DMS 273 treated with DMSO at 0.1 percent for 48 hours (cell line): ENCODE measurements at regions not wholly inside any gene's neighbourhood (a gene's known extent, or its start where the extent isn't known, plus 50 kb on each side); places are given as distances from the start of the nearest gene placed in this dataset.
"Not testable (repeated sequence)": the region's sequence is repeated elsewhere in the genome, so short reads cannot be mapped to it uniquely, and the experiment has no call there.

Source experiments
- DNase-seq: peaks from one replicate; lab custom pipeline; 2025; lab: John Stamatoyannopoulos, UW

- DNase-seq = no peak
Observed at GRCh38 chr5:86228147-86228546, 389.6 kb upstream of the COX7C start.

- DNase-seq = peak; percentile 47
Observed at GRCh38 chr5:86232246-86232645, 385.5 kb upstream of the COX7C start.

DNA sequence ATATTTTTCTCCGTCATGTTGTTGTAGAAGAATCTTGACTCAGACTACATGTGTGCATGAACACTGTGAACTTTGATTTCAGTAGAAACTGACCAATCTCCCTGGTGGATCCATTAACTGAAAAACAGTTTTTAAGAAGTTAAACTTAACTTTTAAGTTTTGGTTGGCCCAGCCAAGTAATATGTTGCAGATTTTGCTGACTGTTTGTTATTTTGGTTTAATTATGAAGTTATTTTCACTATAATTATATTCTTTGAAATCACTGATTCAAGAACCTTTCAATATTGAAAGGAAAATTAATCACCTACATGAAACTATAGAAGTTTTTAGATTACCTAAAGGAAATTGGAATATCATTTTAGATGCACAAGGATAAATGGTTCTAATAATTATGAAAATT is 373.6 kb upstream of the COX7C start:
- DNase-seq = no peak

DNA sequence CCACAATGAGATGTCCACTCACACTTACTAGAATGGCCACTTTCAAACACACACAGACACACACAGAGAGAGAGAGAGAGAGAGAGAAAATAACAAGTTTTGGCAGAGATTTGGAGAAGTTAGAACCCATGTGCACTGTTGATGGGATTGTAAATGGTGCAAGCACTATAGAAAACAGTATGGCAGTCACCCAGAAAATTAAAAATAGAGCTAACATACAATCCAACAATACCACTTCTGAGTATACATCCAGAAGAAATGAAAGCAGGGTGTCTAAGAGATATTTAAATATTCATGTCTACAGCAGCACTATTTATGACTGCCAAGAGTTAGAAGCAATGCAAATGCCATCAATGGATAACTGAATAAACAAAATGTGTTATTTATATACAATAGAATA is 359.9 kb upstream of the COX7C start:
- DNase-seq = no peak

GRCh38 chr5:86284400-86285190 is 333.1 kb upstream of the COX7C start:
- DNase-seq = not testable (repeated sequence)

DNA sequence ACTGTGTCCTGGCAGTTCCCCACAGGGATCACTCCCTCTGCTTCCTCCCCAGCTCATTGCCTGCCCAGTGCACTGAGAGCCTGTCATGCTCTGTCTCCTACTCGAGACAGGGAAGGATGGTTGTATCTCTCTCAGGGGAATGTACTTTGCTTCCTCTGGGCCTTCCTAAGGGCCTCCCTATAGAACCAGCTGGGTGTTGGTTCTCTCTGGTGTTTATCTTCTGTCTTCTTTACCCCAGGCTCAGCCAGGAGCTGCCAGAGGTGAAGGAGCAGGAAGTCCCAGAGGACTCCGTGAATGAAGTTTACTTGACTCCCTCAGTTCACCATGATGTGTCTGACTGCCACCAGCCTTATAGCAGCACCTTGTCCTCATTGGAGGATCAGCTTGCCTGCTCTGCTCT is 330.3 kb upstream of the COX7C start:
- DNase-seq = not testable (repeated sequence)

DNA sequence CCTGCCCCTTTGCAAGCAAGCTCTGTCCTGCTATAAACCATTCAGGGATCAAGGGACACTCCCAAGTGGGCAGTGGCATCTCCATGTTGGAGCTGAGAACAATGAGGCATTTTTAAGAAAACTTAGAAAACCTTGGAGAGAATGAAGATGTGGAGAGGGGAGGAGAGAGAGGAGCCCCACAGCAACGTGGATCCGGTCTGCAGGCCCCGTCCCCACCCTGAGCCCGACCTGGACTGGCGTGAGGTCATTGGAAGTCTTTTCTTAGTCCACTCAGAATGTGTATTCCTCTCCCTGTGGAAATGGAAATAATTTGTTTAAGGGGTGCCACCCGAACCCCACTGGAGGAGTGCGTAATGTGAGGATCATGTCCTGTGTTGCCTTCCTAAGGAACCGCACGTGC is 328.0 kb upstream of the COX7C start:
- not testable (repeated sequence) for DNase-seq

DNA sequence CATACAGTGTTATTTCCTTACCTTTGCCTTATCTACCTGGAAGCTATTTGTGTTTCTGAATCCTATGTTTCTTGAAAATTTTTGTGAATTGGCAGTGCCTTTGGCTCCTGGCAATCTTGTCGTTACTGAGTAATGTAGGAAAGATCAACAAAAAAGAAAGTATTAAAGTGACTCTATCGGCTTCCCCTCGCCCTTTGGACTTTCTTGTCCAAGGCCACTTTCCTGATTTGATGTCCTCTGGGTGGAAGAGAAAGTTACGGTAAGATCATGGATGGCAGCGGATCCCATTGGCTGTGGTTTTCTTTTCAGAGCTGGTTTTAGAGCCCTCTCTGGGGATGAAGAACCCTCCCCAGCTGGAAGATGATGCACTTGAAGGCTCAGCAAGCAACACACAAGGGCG is 324.9 kb upstream of the COX7C start:
- DNase-seq = not testable (repeated sequence)

GRCh38 chr5:86302643-86303042 is 315.1 kb upstream of the COX7C start:
- DNase-seq = not testable (repeated sequence)

DNA sequence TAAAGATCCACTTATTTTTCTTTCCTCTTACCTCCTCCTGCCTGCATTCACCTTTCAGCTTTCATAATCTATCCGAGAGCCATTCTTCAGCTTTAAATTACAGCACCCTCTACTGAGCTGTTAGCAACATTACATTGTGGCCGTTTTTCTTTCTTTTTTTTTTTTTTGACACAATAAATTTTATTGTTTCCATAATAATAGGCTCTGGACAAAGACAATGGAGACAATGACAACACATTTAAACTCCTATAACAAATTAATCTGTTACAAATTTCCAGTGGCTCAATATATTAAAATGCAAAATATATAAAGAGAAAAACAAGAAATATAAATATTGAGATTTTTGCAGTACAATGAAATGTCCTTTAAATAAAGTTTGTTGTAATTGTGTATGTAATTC is 312.7 kb upstream of the COX7C start:
- DNase-seq = peak; percentile 1

DNA sequence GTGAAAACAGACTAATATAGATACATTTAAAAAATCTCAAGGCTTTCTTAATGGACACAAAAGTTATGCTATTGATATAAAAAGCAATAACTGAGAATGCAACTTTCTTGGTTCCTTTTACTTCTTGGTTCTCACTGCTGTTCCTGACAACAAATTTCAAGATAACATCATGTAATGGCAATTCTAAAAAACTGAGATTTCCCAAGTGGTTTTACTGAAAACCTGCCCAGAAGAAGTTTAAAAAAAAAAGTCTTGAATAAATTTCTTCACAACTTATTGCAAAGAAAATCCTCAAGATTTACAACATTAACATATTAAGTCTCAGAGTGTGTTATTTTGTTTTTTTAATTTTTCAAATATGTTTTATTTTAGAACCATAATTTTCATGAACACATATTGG is 302.8 kb upstream of the COX7C start:
- no peak for DNase-seq

DNA sequence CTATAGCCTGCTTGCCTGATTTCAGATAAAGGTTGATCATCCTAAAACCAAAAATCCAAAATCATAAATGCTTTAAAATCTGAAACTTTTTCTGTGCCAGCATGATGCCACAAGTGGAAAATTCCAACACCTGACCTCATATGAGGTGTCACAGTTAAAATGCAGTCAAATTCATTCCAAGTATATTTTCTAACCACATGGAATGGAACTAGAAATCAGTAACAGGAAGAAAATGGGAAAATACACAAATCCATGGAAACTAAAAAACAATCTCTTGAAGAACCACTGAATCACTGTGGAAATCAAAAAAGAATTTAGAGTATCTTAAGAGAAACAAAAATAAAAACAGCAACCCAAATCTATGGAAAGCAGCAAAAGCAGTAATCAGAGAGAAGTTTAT is 297.5 kb upstream of the COX7C start:
- no peak for DNase-seq

- DNase-seq = no peak
Observed at GRCh38 chr5:86329318-86329717, 288.4 kb upstream of the COX7C start.

DNA sequence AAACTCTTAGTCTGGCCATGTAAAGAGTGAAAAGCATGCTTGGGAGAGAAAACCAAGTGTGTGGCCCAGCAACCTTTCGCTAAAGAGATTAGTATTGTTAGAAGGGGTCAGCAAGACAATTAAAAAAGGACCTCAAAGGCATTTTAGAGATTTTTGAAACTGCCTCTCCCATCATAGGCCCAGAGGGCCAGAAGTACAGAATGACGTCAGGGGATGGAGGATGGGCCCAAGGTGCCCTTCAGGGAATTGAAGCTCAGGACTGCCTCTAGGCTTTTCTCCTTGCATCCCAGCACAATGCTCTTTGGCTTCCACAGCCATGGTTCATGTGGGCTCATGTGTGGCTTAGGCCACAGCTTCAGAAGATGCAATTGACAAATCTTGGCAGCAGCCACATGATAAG is 287.0 kb upstream of the COX7C start:
- DNase-seq = no peak

DNA sequence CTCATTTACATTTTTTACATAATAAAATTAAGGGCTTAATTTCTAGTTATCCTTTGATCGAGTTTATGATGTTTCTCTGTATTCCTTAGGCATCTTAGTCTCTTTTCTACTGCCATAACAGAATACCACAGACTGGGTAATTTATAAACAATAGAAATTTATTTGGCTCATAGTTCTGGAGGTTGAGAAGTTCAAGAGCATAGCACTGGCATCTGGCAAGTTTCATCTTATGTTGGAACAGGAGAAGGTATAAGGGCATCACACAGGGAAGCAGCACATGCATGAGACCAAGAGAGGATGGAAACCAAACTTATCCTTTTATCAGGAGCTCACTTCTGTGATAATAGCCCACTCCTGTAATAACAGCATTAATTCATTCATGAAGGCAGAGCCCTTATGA is 284.9 kb upstream of the COX7C start:
- no peak for DNase-seq

- no peak for DNase-seq
Observed at GRCh38 chr5:86337667-86338460, 279.9 kb upstream of the COX7C start.

GRCh38 chr5:86354664-86355063 is 263.1 kb upstream of the COX7C start:
- DNase-seq = no peak

GRCh38 chr5:86360801-86361200 is 256.9 kb upstream of the COX7C start:
- no peak for DNase-seq

GRCh38 chr5:86371061-86371460 is 246.7 kb upstream of the COX7C start:
- no peak for DNase-seq

DNA sequence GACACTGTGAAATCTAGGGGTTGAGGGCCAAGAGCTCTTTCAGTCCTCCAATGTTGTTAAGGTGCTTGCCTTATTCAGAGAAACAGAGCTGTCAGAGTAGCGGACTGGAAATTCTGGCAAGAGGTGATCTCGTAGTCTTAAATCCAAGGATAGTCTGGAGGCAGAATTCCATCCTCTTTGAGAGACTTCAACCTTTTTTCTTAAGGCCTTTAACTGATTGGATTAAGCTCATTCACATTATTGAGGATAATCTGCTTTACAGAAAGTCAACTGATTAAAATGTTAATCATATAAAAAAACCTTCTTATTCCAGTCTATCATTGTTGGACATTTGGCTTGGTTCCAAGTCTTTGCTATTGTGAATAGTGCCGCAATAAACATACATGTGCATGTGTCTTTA is 243.1 kb upstream of the COX7C start:
- DNase-seq = no peak

GRCh38 chr5:86376214-86376613 is 241.5 kb upstream of the COX7C start:
- no peak for DNase-seq

GRCh38 chr5:86403190-86403589 is 214.6 kb upstream of the COX7C start:
- no peak for DNase-seq

GRCh38 chr5:86404256-86404655 is 213.5 kb upstream of the COX7C start:
- no peak for DNase-seq
